ENCODE measurements at regions not wholly inside any gene's neighbourhood (a gene's known extent, or its start where the extent isn't known, plus 50 kb on each side); places are given as distances from the start of the nearest gene placed in this dataset.

DNA sequence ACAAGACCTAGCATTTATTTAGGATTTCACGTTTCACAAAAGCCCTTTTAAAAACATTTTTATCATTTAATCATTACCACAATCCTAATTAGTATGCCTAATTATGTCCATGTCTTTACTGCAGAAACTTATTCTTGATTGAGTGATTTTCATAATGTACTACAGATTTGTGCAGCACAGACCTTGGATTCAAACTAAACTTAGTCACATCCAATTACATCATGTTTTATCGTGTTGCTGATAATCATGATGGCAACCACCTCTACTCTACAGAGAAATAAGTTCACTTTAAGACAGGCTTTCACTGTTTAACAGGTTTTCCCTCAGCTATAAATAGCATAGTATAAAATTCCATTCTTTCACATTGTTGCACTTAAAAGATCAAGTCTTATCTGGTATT, 240.9 kb upstream of the RFC3 start:
- TF ChIP-seq, protein P1, sequence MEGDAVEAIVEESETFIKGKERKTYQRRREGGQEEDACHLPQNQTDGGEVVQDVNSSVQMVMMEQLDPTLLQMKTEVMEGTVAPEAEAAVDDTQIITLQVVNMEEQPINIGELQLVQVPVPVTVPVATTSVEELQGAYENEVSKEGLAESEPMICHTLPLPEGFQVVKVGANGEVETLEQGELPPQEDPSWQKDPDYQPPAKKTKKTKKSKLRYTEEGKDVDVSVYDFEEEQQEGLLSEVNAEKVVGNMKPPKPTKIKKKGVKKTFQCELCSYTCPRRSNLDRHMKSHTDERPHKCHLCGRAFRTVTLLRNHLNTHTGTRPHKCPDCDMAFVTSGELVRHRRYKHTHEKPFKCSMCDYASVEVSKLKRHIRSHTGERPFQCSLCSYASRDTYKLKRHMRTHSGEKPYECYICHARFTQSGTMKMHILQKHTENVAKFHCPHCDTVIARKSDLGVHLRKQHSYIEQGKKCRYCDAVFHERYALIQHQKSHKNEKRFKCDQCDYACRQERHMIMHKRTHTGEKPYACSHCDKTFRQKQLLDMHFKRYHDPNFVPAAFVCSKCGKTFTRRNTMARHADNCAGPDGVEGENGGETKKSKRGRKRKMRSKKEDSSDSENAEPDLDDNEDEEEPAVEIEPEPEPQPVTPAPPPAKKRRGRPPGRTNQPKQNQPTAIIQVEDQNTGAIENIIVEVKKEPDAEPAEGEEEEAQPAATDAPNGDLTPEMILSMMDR (IDR thresholded peaks at IDR 0.05; ENCODE audit: low read depth, low read length): no peak
- TF ChIP-seq EZH2phosphoT487 (IDR thresholded peaks at IDR 0.05; ENCODE audit: low read depth): no peak
